DMS114 treated with DMSO at 0.1 percent for 48 hours (cell line): ENCODE measurements at regions not wholly inside any gene's neighbourhood (a gene's known extent, or its start where the extent isn't known, plus 50 kb on each side); places are given as distances from the start of the nearest gene placed in this dataset.
"Not testable (repeated sequence)": the region's sequence is repeated elsewhere in the genome, so short reads cannot be mapped to it uniquely, and the experiment has no call there.

Experiments
- DNase-seq: peaks from one replicate; lab custom pipeline; 2025; ENCODE audit not compliant: unreplicated experiment; lab: John Stamatoyannopoulos, UW

GRCh38 chr2:81078102-81078501 lies 773.5 kb upstream of the LRRTM1 start:
- no peak for DNase-seq

GRCh38 chr2:81077396-81077795 lies 772.8 kb upstream of the LRRTM1 start:
- DNase-seq = no peak

GRCh38 chr2:81073412-81073811 lies 768.9 kb upstream of the LRRTM1 start:
- DNase-seq = no peak

GRCh38 chr2:81068144-81068543 lies 763.6 kb upstream of the LRRTM1 start:
- no peak for DNase-seq

GRCh38 chr2:81061016-81061415 lies 756.5 kb upstream of the LRRTM1 start:
- DNase-seq = no peak

GRCh38 chr2:81050580-81051095 lies 746.1 kb upstream of the LRRTM1 start:
- no peak for DNase-seq

- DNase-seq = no peak
These were observed 739.1 kb upstream of the LRRTM1 start for GRCh38 chr2:81043681-81044080.

GRCh38 chr2:81007104-81007503 lies 702.6 kb upstream of the LRRTM1 start:
- no peak for DNase-seq

- no peak for DNase-seq
These were observed 698.4 kb upstream of the LRRTM1 start for GRCh38 chr2:81002906-81003305.

- DNase-seq = no peak
These were observed 682.9 kb upstream of the LRRTM1 start for GRCh38 chr2:80987466-80987865.

- no peak for DNase-seq
These were observed 665.3 kb upstream of the LRRTM1 start for GRCh38 chr2:80969900-80970299.

GRCh38 chr2:80968450-80968849 lies 663.9 kb upstream of the LRRTM1 start:
- DNase-seq = no peak

- DNase-seq = no peak
These were observed 643.1 kb upstream of the LRRTM1 start for GRCh38 chr2:80947601-80948130.

GRCh38 chr2:80943487-80943886 lies 638.9 kb upstream of the LRRTM1 start:
- DNase-seq = no peak

- DNase-seq = no peak
These were observed 638.2 kb upstream of the LRRTM1 start for GRCh38 chr2:80942766-80943165.

GRCh38 chr2:80938463-80938862 lies 633.9 kb upstream of the LRRTM1 start:
- no peak for DNase-seq

GRCh38 chr2:80931820-80932219 lies 627.3 kb upstream of the LRRTM1 start:
- DNase-seq = not testable (repeated sequence)

- DNase-seq = no peak
These were observed 626.2 kb upstream of the LRRTM1 start for GRCh38 chr2:80930777-80931176.

- DNase-seq = no peak
These were observed 621.6 kb upstream of the LRRTM1 start for GRCh38 chr2:80926168-80926567.

- no peak for DNase-seq
These were observed 592.0 kb upstream of the LRRTM1 start for GRCh38 chr2:80896576-80896975.

GRCh38 chr2:80894486-80894885 lies 589.9 kb upstream of the LRRTM1 start:
- DNase-seq = no peak

- no peak for DNase-seq
These were observed 589.2 kb upstream of the LRRTM1 start for GRCh38 chr2:80893711-80894110.

GRCh38 chr2:80889009-80889408 lies 584.5 kb upstream of the LRRTM1 start:
- no peak for DNase-seq
